ENCODE measurements at regions not wholly inside any gene's neighbourhood (a gene's known extent, or its start where the extent isn't known, plus 50 kb on each side); places are given as distances from the start of the nearest gene placed in this dataset.

DNA sequence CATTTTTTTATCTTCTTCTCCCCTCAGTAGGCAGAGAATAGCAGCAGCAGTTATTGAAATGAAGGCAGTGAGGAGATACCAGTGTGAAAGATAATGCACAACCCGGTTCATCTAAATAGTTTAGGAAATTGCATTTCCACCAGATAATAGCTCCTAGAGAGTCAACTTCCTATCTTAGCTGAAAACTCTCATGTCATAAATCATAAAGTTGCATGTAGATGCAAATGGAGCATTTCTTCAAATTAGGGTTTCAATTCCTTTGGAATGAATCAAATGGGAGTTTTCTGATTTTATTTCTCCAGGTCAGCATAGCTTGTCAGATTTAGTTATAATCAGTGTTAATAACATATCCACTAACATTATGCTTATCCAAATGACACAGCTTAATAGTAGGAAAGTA, 335.3 kb downstream of the CNTNAP4 start:
- no peak for DNase-seq (ENCODE audit: extremely low read depth, low read depth, low spot score)

DNA sequence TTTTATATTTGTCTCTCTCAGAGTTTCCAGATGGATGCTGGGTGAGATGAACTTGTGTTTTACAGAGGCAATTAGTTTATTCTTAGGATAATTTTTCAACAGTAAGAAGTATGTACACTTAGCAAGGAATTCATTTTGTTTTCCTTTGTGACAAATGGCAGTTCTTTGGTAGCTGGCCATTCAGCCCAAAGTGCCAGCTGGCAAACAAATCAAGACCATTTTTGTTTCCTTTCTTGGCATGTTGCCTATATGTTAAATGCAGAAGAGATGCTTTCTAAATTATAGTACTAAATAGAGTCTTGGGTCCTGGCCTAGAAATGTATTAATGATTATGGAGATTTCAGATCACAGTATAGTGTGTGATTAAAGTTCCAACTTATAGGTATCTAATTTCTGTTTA, 337.1 kb downstream of the CNTNAP4 start:
- DNase-seq (ENCODE audit: extremely low read depth, low read depth, low spot score), result no peak

DNA sequence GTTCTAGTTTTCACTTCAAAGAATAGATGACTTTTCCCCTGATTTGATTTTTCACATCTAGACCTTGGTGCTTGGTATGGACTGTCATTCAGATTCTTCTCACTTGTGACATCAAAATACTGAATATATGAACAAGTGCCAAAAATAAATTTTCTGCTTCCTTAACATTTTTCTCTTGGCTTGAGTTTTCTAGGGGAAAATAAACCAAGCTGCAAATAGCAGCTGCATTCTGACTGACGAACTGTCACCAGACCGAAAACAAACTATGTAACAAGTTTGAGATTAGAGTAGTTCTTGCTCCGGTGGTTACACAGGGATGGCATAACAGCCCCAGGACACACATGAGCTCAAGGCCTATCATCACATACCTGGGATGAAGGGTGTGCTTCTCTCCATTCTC, 345.7 kb downstream of the CNTNAP4 start:
- no peak for DNase-seq (ENCODE audit: extremely low read depth, low read depth, low spot score)

DNA sequence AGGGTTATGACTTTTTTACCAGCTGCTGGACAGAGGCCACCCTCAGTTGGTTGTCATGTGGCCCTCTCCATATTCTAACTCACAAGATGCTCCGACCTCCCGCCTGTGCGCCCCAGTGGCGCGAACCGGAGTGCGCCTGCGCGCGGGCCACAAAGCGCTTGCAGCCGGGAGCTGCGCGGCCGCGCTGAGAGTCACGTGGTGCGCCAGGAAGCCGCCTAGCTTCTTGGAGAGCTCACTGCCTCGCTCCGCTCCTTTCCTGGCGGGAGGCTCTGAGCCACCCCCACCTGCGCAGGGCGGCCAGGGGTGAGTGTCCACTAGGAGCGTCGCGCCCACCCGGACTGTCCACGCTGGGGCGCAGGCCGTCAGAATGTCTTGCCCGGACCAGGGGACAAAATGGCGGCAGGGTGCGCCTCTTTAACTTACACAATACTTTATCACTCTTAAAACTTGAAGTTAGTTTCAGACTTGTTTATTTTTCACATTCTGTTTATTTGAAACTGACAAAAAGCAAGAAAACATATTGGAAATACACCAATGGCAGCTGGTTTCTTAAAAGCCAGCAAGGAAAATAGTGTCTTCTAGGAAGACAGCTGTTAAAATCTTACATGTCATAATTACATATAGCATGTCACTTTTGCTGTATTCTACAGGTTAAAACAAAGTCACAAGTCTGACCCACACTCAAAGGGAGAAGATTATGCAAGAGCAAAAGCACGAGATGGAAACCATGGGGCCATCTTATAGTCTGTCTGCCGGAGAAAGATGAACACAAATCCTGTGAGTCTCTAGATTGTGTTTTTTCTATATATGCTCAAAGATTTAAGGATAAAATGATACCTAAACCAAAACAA, 357.9 kb downstream of the CNTNAP4 start:
- no peak for DNase-seq (ENCODE audit: extremely low read depth, low read depth, low spot score)

DNA sequence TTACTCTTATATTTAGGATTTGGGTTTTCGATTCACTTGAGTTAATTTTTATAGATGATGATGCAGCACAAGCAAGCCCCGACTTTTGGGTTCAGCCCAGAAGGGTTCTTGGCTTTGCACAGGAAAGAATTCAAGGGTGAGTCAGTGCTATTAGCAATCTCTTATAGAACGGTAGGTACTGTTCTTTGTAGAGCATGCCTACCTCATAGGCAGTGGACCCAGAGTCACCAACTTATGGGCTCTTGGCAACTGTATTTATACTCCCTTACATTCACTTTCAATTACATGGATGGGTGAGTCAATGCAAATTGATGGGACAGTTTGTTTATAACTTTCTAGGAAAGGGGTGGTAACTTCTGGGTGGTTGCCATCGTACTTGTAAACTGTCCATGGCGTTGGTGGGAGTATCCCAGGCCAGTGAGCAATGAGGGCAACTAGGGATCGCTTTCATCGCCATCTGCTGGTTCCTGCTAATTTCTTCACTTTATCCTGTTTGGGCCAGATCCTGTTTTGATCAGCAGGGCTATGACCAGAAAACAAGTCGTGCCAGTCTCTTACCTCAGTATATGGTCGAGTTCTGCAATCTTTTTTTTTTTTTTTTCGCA, 362.6 kb downstream of the CNTNAP4 start:
- no peak for DNase-seq (ENCODE audit: extremely low read depth, low read depth, low spot score)

DNA sequence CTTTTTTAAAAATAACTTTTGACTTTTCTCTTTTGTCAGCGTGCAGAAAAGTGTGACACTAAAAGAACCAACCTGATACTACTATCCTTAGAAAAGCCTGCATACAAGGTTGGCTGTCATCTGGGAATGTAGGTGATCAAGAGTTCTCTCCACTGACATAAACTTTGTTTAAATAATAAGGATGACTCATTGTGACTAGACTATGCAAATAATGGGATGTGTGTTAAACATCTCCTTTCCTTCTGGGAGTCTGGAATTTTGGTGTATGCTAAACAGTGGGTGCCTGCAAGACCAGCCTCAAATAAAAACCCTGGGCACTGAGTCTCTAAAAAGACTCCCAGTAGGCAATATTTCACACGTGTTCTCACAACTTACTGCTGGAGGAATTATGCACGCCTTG, 373.4 kb downstream of the CNTNAP4 start:
- DNase-seq (ENCODE audit: extremely low read depth, low read depth, low spot score), result no peak

DNA sequence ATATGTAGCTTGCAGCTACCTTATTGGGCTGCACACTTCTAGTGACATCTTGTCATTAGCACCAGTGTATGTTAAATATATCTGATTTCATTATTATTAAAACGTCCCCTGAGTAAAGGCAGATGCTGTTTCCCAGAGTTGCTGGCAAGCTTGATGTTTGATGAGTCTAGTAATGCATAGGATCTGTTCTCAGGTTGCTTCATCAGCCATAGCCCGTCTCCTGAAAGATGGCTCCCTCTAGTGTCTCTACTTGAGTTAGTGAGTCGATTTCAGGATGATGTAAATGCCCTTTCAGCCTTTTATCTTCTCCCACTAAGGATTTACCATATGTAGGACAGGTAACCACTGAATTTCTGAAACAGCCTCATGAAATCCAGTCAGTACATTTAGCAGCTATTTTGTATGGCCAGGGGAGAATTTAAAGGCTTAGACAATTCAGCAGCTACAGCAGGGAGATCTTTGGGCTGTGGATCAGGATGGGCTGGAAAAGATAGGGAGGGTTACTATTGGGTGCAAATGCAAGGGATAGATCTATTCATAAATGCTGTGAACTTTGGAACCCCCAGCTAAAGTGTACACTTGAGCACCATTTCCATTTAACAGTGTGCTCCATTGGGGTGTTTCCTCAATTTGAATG, 376.3 kb downstream of the CNTNAP4 start:
- no peak for DNase-seq (ENCODE audit: extremely low read depth, low read depth, low spot score)

DNA sequence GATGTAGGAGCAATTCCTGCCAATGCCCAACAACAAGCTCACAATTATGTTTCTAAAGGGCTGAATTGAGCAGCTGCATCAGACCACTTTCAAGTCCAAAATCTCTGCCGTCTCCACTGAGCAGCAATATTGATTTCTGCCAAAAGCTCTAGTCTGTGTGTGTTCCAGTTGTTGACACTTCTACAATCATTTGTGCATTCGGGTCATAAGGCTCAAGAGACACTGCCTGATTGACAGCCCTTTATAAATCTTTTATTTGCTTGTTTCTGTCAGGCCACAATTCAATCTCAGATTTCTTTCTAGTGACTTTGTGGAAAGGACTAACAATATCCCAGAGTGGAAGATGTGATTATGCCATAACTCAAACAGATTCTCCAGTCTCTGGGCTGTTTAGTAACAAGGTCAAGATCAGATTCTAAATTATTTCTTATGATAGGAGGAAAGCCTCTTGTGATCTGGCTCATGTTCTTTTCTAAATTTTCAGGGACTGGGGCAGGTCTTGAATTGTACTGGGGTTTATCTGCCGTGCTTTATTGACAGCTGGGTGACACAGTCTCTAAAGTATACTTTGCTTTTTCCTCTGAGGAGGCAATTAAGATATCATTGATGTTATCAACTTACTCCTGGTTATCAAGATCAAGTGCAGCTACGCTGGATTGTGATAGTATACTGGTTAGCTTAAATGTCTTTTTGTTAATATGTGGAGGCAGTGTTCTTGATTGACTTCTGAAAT, 377.1 kb downstream of the CNTNAP4 start:
- DNase-seq (ENCODE audit: extremely low read depth, low read depth, low spot score), result no peak

DNA sequence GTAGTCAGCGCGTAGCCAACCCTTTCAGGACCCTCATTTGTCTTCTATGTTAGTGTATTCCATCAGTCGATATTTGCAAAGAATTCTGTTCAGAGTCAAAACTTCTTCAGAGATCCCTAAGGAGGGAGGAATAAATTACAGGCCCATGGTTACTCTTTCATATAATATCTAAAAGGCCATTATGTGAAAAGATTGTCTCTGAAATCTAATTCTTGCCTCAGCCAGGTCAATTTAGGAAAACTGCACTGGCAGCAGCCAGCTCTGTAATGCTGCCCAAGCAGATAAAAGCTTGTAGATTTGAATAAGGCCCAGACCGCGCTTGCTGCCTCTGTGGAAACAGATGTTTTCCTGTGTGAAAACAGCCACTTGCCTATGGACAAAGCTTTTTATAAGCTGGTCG, 379.8 kb downstream of the CNTNAP4 start:
- DNase-seq (ENCODE audit: extremely low read depth, low read depth, low spot score), result no peak

DNA sequence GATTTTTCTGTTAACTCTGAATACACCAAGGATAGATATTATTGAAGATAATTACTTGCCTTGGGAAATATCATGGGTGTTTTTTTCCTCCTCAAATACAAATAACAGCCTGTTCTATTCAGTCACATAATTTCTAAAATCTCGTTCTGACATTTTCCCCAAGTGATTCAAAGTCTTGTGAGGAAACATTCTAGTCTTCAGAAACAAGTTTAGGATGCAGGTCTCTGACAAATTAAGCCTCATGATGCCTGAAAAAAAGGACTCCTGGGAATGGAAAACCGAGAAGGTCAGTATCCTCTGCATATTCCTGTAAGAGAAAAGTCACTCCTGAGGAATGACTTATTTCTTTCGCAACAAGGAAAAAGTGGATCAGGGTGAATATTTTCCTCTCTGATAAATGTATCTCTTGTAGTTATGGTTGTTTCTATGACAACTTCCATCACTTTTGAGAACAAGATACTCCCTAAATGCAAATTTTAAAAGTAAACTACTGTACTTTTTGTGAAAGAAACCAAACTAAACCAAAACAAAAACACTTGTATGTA, 384.6 kb downstream of the CNTNAP4 start:
- no peak for DNase-seq (ENCODE audit: extremely low read depth, low read depth, low spot score)

DNA sequence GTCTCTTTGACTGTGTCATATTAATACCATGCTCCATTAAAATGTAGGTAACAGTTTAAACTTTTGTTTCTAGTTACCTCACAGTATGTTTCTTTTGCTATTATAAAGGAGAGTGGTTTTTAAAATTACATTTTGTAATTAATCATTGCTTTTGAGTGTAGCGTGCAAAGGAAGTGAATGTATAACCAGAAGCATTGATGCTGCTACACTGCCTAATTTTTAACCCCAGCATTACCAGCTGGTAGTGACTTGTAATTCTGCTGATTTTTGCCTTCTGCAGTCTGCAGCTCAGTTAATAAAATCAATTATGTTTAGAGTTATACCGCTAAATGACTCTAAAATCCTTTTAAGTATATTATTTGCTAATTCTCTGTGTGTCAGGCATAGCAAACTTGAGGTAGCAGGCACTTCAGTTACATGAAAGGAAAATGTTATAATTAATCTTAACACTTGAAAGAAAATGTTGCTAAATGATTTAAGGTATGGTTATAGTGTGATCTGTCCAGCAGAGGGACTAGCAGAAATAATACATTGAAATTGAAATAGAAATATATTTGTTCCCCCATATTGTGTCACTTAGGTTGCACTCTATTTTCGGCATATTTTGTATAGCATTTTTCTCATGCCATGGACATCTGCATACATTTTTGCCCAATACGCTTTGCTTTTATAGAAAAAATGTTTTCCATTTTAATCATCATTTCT, 388.5 kb downstream of the CNTNAP4 start:
- no peak for DNase-seq (ENCODE audit: extremely low read depth, low read depth, low spot score)

DNA sequence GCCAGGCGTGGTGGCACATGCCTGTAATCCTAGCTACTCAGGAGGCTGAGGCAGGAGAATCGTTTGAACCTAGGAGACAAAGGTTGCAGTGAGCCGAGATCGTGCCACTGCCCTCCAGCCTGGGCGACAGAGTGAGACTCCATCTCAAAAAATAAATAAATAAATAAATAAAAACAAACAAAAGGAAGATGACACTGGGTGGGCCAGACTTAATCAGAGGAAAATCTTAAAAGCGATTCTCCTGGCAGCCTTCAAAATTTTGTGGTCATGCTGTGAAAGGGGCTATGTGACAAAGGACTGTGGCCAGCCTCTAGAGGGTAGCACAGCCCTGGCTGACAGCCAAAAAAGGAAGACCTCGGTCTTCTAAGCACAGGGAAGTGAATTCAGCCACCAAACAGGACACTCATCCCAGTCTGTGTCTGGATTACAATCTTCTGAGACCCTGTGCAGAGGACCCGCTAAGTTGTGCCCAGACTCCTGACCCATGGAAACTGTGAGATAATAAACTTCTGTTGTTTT, 391.1 kb downstream of the CNTNAP4 start:
- no peak for DNase-seq (ENCODE audit: extremely low read depth, low read depth, low spot score)

DNA sequence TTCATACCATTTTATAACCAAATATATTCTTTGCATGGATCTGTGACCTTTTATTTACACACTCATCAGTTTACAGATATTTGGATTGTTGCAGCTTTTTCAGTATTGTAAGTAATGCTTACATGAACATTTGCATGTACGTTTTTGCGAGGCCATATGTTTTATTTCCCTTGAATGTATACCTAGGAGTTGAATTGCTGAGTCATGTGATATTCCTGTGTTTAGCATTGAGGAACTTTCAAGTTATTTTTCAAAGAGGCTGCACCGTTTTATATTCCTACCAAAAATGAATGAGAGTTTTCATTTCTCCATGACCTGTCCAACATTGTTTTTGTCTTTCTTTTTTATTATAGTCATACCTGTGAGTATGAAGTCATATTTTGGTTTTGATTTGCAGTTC, 392.1 kb downstream of the CNTNAP4 start:
- no peak for DNase-seq (ENCODE audit: extremely low read depth, low read depth, low spot score)

DNA sequence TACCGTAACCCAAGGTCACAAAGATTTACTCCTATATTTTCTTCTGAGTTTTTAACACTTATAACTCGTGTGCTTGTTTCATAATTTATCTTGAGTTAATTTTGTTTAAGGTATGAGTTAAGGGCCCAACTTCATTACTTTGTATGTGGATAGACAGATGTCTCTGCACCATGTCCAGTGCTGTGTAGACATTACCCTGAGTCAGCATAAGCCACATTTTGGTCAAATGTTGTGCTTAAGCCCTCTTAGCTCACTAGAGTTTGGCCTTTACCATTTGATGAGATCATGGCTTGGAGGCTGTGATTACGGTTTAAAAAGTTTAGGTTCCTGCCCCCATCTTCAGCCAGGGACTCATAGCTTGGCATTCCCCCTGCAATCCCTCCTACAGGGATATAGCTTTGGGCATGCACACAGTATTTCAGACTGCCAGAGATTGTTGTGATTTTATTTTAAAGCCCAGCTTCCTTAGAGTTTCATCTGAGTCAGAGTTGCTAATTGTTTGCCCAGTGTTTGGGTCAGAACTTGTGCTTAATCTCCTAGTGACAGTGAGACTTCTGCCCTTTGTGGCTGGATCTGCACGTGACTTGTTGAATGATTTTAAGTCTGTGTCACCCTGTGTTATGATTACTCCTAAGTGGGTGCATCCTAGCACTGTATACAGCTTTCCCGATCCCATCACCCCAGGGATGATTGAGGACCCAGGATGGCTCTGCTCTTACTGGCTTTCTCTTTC, 393.1 kb downstream of the CNTNAP4 start:
- DNase-seq (ENCODE audit: extremely low read depth, low read depth, low spot score), result no peak

DNA sequence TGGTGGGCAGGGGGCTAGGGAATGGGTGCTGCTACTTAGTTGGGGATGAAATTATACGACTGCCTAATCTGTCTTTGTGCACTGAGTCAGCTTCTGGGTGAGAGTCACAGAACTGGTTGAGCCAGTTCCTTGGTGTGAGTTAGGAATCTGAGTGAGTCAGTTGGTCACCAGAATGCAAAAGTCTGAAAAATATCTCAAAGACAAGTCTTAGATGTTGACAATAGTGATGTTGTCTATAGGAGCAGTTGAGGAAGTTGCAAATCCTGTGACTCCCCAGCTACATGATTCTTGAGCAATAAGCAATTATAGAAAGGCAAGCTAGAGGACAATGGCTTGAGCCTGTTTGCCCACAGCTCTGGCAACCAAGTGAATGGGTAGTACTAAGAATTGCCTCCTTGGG, 399.2 kb downstream of the CNTNAP4 start:
- no peak for DNase-seq (ENCODE audit: extremely low read depth, low read depth, low spot score)

DNA sequence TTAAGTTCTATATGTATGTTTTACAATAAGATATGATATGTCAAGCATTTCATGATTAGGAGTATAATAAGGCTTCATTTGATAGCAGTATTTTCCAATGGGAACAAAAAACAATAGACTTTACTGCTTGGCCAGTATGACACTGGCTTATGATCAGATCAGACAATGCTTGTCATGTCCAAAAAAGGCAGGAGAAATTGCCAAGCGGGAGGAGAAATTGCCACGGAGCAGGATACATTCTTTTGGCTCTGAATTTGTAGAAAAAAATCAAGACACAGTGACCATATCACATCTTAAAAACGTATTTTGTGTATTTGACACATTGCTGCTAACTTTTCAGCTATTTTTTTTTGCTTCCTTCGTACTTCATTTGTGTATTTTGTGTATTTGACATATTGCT, 404.1 kb downstream of the CNTNAP4 start:
- no peak for DNase-seq (ENCODE audit: extremely low read depth, low read depth, low spot score)

DNA sequence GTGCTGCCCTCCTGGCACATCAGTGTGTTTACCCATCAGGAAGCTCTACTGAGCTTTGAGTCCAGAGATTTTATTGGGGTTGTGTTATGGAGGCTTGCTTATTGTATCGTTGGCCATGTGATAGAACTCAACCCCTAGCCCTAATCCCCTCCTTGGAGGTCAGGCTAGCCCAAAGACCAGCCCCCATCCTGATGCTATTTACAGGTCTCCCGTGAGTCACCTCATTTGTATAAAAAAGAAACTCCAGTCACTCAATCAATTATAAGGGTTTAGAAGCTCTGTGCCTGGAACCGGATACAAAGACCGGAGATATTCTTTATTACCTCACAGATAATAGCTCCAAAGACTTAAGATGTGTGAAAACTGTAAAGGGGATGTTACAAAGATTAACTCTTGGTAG, 405.9 kb downstream of the CNTNAP4 start:
- DNase-seq (ENCODE audit: extremely low read depth, low read depth, low spot score), result no peak

DNA sequence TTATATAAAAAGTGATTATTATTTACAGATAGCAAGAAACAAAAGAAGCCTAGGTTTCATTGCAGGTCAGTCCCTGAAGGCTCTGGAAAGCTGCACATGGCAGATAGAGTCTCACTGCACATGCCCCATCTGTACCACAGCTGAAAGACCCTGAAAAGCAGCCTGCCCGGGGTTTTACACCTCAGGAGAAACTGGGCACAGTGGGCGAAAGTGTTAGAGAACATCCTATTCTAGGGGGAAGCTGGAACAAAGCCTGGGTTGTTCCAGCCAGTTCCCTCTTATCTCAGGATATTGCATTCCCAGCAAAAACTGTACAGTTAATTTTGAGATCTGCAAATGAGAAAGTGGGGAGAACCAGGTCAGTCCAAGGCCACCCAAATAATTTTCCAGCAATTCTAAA, 419.7 kb downstream of the CNTNAP4 start:
- no peak for DNase-seq (ENCODE audit: extremely low read depth, low read depth, low spot score)

DNA sequence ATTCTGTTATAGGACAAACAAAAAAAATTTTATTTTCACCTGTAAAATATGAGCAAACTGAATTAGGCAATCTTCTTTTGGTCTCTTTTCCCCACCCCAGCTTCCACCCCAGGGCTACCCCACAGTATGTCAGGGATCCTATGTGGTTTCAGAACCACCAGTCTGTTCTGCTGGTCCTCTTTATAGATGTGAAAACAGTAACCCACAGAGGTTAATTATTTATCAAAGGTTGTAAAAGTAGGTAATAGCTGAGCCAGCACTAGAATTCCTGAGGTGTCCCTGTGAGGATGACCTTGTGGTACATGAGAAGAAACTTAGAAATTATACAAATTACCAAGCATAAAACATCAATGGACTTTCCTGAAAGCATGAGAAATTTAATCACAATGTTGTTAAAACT, 428.7 kb downstream of the CNTNAP4 start:
- no peak for DNase-seq (ENCODE audit: extremely low read depth, low read depth, low spot score)

DNA sequence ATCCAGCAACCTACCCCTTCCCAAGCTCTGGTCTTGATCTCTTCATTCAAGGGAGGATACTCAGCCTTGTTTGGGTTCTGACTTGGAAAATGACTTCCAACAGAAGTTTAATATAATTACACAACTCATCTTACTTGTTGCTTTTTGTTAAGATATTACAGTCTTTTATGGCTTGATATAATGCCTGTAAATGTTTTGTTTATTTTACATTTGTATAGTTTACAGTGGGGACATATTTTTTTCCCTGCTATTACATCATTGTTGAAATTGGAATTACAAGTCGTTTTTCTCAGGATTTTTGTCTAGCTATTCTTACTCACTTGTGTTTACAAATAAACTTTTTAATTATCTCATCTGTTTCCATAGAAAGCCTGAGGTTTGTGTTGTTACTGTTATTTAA, 436.0 kb downstream of the CNTNAP4 start:
- DNase-seq (ENCODE audit: extremely low read depth, low read depth, low spot score), result no peak
